HG02798 (cell line): ENCODE measurements at regions not wholly inside any gene's neighbourhood (a gene's known extent, or its start where the extent isn't known, plus 50 kb on each side); places are given as distances from the start of the nearest gene placed in this dataset.

Source experiments
- ATAC-seq: cut with Tn5 transposase; IDR thresholded peaks from one replicate; pipeline ENCODE4 v1.9.1; 2021; ENCODE audit warnings: mild to moderate bottlenecking; ENCODE audit not compliant: unreplicated experiment, poor library complexity

DNA sequence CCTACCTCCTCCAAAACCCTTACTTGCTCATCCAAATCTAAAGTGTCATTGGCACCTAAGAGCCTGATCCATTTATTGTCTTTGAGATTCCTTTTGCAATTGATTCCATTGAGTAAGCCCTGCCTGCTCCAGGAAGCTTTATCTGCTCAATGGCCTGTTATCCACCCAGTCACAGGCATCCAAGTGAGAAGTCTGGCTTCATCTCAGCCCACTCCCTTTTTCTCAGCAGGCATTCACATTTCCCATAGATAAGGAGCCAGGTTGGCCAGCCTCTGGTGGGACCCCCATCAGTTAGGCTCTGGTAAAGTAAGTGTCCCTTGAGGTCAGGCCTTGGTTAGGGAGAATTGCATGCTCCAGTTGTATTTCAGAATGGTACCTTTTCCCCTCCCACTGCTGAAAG, 396.2 kb upstream of the ST6GAL2 start:
- ATAC-seq: no peak

DNA sequence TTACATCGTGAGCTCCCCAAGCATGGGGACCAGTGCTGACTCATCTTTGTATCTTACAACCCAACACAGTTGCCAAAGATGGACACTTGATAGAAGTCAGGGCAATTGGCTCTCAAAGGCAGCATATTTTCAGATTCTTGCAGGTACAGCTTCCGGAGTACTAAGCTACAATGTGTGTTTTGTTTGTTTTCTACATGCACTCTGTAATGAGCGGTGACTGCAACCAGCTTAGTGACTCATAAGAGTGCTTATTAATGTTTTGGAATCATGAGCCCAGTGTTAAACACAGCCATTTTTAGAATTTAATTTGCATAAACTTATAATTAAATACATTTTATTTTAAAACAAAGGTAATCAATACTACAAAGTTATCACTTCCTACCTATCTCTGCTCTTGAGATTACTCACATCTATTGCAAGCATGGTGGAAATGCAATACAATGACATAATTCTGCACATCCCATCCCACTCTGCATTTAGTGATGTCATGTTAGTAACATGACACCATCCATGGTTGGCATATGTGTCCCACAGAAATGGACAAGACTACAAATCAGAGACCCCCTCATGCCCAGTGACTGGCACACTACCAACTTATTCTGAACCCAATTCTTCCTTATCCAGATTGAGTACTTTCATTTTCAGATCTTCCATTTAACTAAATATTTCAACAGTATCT, 399.8 kb upstream of the ST6GAL2 start:
- no peak for ATAC-seq

DNA sequence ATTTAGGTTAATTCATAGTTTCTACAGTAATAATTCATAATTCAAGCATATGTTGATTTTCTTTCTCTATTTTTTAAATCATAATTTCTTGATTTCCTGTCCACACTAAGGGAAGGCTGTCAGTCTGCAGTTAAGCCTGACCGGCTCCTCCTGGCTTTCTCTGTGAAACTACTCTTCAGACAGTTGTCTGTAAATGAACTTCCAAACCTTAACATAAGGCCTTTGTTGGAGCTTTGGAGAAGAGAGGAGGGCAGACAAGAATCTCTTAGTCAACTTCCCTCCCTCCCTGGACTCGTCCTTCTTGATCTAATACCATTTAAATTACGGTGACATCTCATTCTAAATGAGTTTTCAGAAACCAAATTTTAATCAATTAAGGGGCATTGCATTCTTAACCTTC, 404.1 kb upstream of the ST6GAL2 start:
- no peak for ATAC-seq

DNA sequence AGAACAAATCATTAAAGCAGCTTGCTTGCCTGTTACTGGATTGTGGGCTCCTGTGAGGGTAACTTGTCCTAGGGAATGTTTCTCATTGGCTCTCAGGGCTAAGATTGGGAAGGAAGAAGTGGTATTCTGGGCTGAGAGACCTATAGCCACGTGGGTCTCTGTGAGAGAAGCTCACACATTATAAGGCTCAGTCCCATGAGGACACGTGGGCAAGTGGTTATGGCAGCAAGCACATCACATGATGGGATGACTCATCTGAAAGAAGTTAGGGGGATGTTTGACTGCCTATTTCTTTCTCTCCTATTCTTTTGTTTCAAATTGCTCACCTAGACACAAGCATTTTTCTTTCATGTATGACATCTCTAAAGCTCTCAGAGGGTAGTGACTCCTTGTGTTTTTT, 418.0 kb upstream of the ST6GAL2 start:
- ATAC-seq: no peak

DNA sequence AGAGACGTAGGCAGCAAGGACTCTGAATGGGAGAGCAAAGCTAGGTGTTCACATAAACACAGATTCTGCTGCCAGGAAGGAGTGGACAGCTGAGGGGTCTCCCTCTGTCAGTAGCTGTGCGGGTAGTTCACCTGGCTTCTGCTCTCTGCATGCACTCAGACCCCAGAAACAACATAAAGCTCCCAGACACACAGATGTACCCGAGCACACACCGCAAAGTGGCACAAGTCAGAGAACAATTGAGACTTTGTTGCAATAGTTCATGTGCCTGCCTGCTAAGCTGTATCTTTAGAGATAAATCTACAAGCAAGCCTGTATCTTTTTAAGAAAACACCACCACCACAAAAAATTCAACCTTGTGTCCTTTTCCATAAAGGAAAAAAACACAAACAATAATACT, 420.0 kb upstream of the ST6GAL2 start:
- ATAC-seq: no peak

DNA sequence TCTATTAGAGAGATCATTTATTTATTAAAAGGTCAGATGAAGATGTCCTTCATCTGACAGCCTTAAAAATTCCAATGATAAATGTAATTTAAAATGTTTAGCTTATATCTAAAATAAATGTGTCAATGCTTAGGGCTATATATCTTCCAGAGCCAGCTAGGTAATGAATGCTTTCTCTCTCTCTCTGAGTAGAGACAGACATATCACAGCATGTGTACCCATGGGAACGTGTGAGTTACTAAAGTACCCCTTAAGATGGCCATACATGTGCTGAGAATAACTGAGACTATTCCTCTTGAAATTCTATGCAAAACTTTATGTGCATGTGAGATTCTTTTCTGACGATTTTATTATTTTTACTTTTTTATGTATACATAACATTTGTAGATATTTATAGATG, 420.9 kb upstream of the ST6GAL2 start:
- ATAC-seq: no peak

DNA sequence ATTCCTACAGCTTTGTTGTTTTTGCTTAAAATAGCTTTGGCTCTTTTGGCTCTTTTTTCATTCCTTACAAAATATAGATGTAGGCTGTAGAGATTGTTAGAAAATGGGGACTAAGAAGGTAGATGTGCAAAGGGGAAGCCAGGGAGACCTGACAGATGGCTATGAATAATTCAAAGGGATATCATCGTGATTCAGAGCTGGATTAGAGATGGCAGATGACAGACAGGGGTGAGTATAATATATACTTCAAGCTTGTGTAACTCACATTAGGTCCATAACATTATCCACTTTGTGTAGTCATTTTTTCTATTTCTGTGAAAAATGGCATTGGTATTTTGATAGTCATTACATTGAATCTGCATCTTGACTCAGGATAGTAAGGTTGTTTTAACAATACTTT, 422.9 kb upstream of the ST6GAL2 start:
- ATAC-seq: no peak

DNA sequence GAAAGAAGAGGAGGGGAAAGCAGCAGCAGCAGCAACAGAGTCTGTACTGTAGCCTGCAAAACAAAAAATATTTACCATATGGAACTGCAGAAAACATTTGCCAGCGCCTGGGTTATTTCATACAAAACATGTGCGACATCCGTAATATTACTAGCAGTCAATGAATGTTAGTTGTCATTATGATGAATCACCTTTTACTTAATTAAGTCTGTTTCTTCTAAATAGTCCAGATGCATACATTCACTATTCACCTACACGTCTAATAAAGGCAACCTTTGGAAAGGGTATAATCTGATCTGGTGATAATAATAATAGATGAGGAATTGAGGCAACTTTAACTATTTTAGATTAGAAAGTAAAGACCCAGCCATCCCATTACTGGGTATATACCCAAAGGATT, 426.3 kb upstream of the ST6GAL2 start:
- ATAC-seq: no peak

DNA sequence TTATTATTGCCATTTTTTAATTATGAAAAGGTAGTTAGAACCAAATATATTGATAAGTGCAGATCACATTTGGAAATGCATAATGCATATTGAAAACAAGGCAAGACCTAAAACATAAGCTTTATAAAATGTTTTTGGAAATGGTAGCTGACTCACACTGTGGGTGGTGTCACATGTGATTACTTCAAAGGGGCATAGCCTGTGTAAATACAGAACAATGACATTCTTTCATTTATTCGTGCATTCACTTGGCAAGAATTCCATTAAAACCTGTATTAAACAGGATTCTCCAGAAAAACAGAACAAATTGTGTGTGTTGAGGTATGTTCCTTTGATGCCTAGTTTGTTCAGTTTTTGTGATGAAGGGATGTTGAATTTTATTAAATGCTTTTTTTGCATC, 427.3 kb upstream of the ST6GAL2 start:
- no peak for ATAC-seq

DNA sequence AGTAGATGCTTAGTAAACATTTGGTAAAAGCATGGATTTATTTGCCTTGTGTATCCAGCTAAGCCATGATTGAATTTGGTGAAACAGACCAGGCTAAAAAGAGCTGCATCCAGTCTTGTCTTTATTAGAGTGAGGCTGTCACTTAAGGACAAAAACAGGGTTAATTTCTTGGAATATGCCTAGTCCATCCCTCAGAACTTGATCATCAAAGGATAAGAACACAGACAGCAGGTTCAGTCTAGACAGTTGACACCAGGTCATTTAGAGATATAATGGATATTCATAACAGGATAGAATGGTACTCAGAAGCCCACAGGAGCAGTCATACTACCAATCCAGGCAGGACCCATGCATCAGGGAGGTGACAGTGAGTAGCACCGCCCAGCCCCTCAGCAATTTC, 434.9 kb upstream of the ST6GAL2 start:
- ATAC-seq: no peak

DNA sequence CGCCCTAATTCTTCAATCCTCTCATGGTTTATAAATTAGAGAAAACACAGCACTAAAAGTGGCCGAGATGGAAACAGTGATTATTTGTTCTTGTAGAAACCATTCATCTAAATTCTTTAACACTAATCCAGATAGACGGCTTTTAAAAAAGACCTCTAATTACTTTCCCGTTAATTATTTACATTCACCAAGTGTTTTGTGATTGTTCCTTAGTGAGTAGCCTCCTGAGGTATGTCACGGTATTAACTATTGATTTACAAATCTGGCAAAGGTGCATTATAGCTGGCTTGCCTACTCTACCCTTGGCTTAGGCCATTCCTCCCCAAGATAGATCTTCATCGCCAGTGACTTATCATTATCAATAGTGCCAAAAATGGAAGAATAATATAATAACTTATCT, 436.4 kb upstream of the ST6GAL2 start:
- ATAC-seq: no peak

DNA sequence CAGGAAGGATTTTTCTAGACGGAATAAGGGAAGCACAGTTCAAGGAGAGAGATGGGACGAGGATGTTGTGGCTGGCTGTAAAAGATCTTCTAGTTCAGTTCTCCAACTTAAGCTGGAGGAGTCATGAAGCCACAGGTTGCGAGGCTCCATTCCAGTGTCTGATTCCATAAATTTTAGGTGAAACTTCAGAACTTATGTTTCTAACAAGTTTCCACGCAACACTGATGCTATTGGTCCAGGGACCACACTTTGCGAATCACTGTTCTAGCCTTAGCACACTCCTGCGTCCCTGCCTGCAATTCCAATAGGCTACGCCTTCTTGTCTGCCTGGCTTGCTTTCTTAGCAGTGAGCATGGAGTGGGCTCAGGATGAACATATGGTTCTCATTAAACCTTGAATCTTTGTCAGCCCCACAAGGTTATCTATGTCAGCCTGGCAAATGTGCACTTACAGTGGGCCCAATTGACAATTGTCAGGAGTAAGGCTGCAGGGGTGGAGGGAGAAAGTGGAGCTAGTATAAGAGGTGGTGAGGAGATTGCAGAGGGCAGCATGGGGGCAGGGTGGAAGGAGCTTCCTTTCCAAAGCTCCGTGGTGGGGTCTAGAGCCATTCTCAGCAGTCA, 438.1 kb upstream of the ST6GAL2 start:
- no peak for ATAC-seq

DNA sequence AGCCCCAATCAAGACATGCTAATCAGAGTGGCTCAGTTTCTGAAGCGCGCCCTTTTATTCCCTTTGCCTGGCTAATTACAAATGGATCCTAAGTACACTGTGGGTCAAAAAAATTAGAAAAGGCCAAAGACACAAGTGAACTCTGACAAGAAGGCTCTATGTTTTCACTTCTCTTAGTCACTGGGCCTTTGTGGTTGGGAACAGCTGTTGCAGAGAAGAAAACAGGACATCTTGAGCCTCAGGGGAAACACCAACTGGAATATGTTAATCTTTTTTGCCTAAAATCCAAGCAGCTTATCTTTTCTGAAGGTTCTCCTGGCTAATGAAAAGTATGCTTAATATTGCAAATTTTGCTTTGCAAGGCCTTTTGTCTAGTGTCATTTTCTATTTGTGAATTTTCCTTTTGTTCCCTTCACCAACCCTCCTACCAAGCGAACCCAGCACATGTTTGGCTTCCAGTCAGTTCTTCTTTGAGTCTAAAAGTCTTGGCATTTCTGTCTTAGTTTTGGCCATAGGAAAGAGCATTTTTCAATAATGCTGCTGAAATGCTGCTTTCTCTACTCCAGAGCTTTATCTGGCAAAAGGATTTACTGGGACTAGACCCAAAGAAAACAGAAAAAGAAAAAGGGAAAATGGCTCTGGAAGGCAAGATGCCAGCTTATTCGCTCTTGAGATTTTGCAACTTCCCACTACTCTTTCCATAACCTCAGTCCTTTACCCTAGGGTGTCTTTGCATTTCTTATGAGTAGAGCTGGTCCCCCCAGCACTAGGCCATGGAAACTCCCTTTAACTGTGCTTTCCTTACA, 440.2 kb upstream of the ST6GAL2 start:
- ATAC-seq: no peak

DNA sequence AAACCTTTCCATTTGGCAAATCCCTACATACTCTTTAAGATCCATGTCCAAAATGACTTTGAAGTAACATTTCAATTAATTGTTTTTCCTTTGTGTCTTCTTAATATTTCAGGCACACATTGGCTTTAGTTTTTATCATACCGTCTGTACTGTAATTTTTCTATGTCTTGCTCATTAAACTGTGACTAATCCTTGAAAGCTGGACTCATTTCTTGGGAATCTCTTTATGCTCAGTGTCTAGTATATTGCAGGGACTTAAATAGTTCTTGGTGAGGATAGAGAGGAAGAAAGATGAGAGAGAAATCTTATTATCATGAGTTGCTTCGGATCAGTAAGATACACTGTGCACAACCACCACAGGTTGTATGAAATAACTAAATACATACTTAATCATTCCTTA, 448.3 kb upstream of the ST6GAL2 start:
- ATAC-seq: no peak

DNA sequence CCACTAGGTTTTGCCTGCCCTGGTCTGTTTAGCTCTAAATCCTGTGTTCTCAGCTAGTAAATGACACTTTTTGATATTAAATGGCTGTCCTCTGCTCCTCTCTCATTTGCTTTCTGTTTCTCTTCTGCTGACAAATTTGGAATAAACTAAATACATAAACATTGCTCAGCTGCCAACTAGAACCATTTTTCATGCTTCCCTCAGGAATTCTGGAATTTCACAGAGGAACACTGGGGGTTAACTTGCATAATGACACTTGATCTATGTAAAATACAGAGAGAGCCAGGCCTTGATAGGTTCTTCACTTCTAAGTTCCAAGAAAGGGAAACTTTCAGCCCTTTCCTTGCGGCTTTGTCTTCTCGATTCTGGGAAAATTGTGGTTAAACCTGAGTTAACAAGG, 450.6 kb upstream of the ST6GAL2 start:
- ATAC-seq: no peak

DNA sequence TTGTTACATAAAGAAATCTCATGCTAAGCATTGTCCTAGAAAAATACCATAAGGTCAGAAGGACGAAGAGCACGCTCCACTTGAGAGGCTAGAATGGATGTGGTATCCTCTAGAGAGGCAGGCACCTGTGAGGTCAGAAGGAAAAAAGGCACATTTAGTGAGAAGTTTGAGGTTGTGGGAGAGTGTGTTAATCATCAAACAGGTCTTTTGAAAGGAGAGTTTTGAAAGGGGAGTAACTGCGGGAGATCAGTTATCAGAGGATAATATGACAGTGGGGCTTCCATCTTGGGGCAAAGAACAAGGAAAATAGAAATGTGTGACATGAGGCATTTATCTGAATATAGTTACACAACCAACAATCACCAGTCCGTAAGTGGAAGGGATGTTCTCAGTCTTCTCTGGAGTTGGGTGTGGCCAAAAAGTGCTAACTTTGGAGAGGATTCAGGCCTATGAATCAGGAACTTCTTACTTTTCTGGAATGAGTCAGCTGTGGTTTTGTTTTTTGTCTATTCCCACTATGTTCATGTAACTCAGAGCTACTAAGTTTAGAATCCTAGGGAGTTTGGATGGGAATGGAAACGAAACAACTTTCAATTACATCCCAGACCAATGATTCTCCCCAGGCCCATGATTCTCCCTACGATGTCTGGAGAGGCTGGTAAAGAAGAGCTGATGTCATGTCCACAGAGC, 451.4 kb upstream of the ST6GAL2 start:
- no peak for ATAC-seq

DNA sequence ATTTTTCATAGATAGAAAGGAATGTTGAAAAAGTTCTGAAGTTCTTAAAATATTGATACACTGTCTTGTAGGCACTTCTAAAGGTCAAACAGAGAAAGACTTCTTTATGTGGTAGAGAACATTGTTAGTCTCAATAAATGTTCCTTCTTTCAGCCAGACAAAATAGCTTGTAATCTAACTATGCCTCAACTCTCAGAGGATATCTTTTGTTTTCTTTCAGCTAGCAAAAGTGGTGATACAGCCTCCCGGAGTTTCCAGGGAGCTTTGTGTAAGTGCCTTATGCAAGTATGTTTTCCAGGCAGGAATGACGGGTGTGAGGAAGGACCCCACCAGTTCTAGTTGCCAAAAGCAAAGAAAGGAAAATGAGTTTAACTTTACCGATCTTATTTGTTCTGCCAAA, 452.1 kb upstream of the ST6GAL2 start:
- ATAC-seq: no peak

DNA sequence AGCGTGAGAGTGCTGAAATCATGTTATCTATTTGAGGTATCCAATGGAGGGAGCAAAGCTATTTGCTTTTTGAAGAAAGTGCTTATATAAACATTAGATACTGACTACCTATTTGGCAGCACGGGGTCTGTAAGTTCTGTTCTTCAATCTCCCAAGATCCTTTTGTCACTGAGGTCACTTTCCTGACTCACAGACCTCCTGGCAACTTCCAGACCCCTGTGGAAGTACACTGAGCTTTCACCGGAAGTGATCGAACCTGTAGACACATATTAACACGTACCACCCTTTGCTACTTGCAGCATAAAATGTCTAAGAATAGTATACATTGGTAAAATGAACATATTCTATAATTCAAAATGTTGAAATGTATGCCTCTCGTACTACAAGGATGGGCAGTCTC, 452.6 kb upstream of the ST6GAL2 start:
- no peak for ATAC-seq

DNA sequence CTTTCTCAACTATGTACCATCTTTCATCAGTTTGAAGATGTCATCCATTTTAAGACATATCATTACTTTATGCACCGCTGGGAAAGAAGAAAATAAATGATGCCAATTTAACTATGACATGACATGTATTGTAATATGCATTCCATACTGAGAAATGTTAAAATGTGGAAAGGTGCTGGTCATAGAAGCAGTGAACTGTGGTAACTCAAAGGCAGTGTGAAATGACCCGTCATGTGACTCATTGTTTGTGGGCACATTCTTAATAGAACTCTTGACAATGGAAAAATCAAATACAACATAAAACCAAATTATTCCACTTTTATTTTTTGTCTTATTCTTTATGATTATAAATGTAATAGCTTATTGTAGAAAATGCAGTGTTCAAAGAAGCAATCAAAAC, 455.0 kb upstream of the ST6GAL2 start:
- no peak for ATAC-seq

DNA sequence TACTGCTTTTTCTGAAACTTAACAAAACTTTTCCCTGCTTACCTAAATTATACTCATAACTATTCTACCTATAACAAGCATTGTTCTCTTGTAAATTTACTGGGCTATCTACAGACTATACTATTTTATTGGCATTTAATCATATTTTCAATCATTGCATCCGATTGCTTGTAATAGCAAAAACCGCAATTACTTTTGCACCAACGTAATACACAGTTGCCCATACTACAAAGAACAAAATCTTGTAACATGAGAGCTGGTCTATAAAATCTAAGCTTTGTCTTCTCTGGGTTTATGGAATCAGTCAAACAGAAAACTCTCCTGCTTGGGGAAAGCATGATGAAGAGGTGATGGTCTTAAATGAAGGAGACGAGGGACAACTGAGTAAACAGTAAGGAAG, 463.4 kb upstream of the ST6GAL2 start:
- ATAC-seq: no peak

DNA sequence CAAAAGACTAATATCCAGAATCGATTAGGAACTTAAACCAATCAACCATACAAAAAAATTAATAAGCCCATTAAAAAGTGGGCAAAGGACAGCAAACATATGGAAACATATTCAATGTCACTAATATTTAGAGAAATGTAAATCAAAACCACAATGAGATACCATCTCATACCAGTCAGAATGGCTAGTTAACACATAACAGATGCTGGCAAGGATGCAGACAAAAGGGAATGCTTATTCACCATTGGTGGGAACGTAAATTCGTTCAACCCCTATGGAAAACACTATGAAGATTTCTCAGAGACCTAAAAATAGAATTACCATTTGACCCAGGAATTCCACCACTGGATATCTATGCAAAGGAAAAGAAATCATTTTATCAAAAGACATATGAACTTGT, 468.2 kb upstream of the ST6GAL2 start:
- ATAC-seq: no peak
